HepG2 (cell line): ENCODE measurements at regions not wholly inside any gene's neighbourhood (a gene's known extent, or its start where the extent isn't known, plus 50 kb on each side); places are given as distances from the start of the nearest gene placed in this dataset.

Experiments
- CTCF ChIP-seq: sonication (generic); formaldehyde crosslinking; IDR thresholded peaks from 2 replicates; pipeline ENCODE4 v1.5.0; 2020; ENCODE audit warnings: mild to moderate bottlenecking, missing genetic modification reagents, moderate library complexity
- DPF2 ChIP-seq: sonication (generic); formaldehyde crosslinking; IDR thresholded peaks from 2 replicates; pipeline ENCODE4 v1.4.0; 2020; ENCODE audit warnings: mild to moderate bottlenecking, low read depth, missing genetic modification reagents, borderline replicate concordance
- GTF3A ChIP-seq: sonication (generic); formaldehyde crosslinking; conservative IDR thresholded peaks from 2 replicates; pipeline ENCODE4 v1.4.0; 2020; ENCODE audit warnings: mild to moderate bottlenecking, missing genetic modification reagents
- HHEX ChIP-seq: IDR thresholded peaks from 2 replicates; pipeline ENCODE4 v1.6.1; 2016; ENCODE audit warnings: control low read depth
- MAF1 ChIP-seq: sonication (generic); formaldehyde crosslinking; IDR thresholded peaks from 2 replicates; pipeline ENCODE4 v1.5.0; 2020; ENCODE audit warnings: missing genetic modification reagents, borderline replicate concordance
- MIER2 ChIP-seq: IDR thresholded peaks from 2 replicates; pipeline ENCODE4 v1.6.1; 2016; ENCODE audit warnings: missing biosample characterization, missing genetic modification reagents
- POLR2AphosphoS5 ChIP-seq: IDR thresholded peaks from 2 replicates; pipeline ENCODE4 v1.6.1; 2012; ENCODE audit warnings: low read depth, low read length
- PPARG ChIP-seq: conservative IDR thresholded peaks from 2 replicates; pipeline ENCODE4 v1.6.1; 2016; ENCODE audit warnings: missing biosample characterization, missing genetic modification reagents
- ZFP36 ChIP-seq: fragments of 150-350 bp; IDR thresholded peaks from 2 replicates; pipeline ENCODE4 v1.6.1; 2018; ENCODE audit warnings: borderline replicate concordance, low read length, low read depth; ENCODE audit not compliant: partially characterized antibody
- ZNF510 ChIP-seq: sonication (generic); formaldehyde crosslinking; IDR thresholded peaks from 2 replicates; pipeline ENCODE4 v1.4.0; 2020; ENCODE audit warnings: low read depth, mild to moderate bottlenecking, missing genetic modification reagents
- ZNF644 ChIP-seq: IDR thresholded peaks from 2 replicates; pipeline ENCODE4 v1.6.1; 2016; ENCODE audit warnings: low read depth
- ZNF83 ChIP-seq: sonication (generic); formaldehyde crosslinking; IDR thresholded peaks from 2 replicates; pipeline ENCODE4 v1.4.0; 2020; ENCODE audit warnings: missing genetic modification reagents, mild to moderate bottlenecking, borderline replicate concordance
- TF ChIP-seq, protein P1 (sequence below): sonication (generic); formaldehyde crosslinking; IDR thresholded peaks from 2 replicates; pipeline ENCODE4 v1.8.0; 2022; ENCODE audit warnings: mild to moderate bottlenecking, missing genetic modification reagents; ENCODE audit not compliant: insufficient replicate concordance

DNA sequence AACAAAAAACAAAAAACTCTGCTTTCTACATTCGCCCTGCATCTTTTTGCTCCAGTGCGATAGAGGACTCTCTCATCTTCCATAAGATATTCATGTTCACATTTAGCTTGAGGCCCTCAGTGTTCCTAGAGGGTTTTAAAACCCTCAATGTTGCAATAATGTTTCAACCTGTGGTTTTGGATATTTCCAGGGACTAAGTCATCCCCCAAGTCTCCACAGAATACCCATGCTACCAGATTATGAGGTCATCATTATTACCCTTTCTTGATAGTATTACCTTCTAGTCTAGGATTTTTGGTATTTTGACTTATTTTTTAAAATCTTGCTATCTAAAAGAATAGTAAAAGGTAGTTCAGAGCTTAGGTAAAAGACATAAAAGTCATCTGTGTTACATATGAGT is 480.5 kb upstream of the ID4 start:
- TF ChIP-seq HHEX (CRISPR knock-in tag) (no peak), CTCF (CRISPR knock-in tag) (no peak), PPARG (no peak), MIER2 (CRISPR knock-in tag) (no peak), ZFP36 (no peak), DPF2 (CRISPR knock-in tag) (no peak), POLR2AphosphoS5 (no peak), ZNF83 (CRISPR knock-in tag) (no peak), ZNF510 (no peak), MAF1 (CRISPR knock-in tag) (no peak), GTF3A (CRISPR knock-in tag) (no peak), ZNF644 (no peak)
- TF ChIP-seq, protein P1, sequence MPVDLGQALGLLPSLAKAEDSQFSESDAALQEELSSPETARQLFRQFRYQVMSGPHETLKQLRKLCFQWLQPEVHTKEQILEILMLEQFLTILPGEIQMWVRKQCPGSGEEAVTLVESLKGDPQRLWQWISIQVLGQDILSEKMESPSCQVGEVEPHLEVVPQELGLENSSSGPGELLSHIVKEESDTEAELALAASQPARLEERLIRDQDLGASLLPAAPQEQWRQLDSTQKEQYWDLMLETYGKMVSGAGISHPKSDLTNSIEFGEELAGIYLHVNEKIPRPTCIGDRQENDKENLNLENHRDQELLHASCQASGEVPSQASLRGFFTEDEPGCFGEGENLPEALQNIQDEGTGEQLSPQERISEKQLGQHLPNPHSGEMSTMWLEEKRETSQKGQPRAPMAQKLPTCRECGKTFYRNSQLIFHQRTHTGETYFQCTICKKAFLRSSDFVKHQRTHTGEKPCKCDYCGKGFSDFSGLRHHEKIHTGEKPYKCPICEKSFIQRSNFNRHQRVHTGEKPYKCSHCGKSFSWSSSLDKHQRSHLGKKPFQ (CRISPR knock-in tag) = no peak
